Right lobe of liver (tissue), 4 donors: ENCODE measurements at regions not wholly inside any gene's neighbourhood (a gene's known extent, or its start where the extent isn't known, plus 50 kb on each side); places are given as distances from the start of the nearest gene placed in this dataset.

ENCODE experiments used
- CTCF ChIP-seq, 4 donors: fragments of 200-600 bp in 3 of 4; fragments of 450-650 bp in 1 of 4; IDR thresholded peaks; one replicate each; pipeline versions ENCODE4 v1.5.1 to v1.8.0; 2016 to 2022; ENCODE audit warnings: antibody characterized with exemption in 4 of 4, mild to moderate bottlenecking in 2 of 4
- POLR2A ChIP-seq: fragments of 450-650 bp; IDR thresholded peaks from one replicate; pipeline ENCODE4 v1.6.1; 2017; ENCODE audit warnings: antibody characterized with exemption, mild to moderate bottlenecking
- donor health status: DM: no; HTN: no; CAD: no.
- donor health status: DM: no; HTN: no; CAD: no.
- donor health status: DM: no; HTN: yes; CAD: no.

GRCh38 chr4:181234951-181235680 lies 1008.1 kb upstream of the TENM3 start:
- TF ChIP-seq CTCF (IDR thresholded peaks at IDR 0.05) (no peak), POLR2A (no peak)
